ENCODE measurements at regions not wholly inside any gene's neighbourhood (a gene's known extent, or its start where the extent isn't known, plus 50 kb on each side); places are given as distances from the start of the nearest gene placed in this dataset.

DNA sequence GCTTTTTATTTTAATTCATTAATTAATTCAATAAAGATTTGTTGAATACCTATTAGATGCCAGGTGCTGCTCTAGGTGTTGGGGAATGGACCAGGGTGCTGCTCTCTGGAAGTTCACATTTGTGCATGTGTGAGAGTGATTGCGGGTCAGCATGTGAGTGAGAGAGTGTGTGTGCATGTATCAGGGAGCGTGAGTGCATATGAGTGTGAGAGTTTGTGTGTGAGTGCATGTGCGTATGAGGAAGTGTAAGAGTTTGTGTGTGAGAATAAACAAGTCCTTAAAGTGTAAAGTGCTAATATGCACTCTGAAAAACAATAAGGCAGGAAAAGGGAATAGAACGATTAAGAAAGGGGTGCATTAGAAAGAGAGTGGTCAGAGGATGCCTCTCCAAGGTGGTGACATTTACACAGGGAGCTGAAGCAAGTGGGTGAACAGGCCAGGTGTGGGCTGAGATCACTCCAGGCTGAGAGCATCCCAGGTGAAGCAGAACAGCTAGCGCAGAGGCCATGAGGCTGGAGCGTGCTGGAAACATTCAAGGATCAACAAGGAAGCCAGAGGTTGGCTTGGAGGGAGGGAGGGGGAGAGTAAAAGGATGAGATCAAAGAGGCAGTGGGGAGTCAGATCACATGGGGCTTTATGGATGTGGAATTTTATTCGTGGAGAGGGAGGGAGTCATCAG is 50.5 kb upstream of the SLC1A4 start:
- Histone ChIP-seq H3K27me3 (no peaks in the 10 kb centered on the region), H3K36me3 (no peaks in the 10 kb centered on the region), H3K27ac (no peak overlapping the region), H3K9me3 (no peaks in the 10 kb centered on the region), H3K4me3 (no peak overlapping the region), H3K4me1 (peaks cover 0 to 4% (median under 1%) of the 10 kb centered on the region in 4 donors)
- no peak for DNase-seq
- TF ChIP-seq EP300 (IDR thresholded peaks at IDR 0.05) (no peak), POLR2AphosphoS5 (IDR thresholded peaks at IDR 0.05) (no peak)
- intact Hi-C loops (cut with DNase I) = no loop called here
- 70 to 80% methylated on average over 7 of the region's 7 CpGs for WGBS, 2 donors

DNA sequence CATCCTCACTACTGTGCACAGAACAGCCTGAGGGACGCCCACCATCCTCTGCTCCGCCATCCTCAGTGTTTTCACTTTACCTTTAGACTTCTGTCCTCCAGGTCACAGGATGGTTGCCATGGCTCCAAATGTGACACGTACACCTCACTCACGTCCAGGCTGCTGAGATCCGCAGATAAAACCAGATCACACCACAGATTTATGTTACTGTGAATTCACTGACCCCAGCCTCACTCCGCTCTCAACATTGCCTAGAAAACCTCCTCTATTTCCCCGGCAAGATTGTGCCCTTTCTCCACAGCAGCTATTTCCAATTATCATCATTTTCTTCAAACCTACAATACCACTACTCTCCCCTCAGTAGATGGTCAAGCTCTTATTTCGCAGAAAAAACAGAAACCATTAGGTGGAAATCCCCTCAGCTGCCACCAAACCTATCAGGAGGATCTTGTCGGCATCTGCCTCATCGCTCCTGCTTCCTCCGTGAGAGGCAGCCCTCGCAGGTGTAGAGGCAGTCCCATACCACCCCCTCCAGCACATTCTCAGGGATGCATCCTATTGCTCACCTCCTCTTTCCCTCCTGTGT is 49.8 kb upstream of the SLC1A4 start:
- H3K4me3 ChIP-seq = no peak overlapping the region
- no peak for DNase-seq
- no peaks in the 10 kb centered on the region for H3K36me3 ChIP-seq
- H3K9me3 ChIP-seq = no peaks in the 10 kb centered on the region
- 67 to 86% methylated on average over 12 of the region's 12 CpGs for WGBS, 2 donors
- TF ChIP-seq POLR2AphosphoS5 (IDR thresholded peaks at IDR 0.05) (no peak), EP300 (IDR thresholded peaks at IDR 0.05) (no peak), POLR2A (IDR thresholded peaks at IDR 0.05) (no peak)
- TF ChIP-seq, protein P1, sequence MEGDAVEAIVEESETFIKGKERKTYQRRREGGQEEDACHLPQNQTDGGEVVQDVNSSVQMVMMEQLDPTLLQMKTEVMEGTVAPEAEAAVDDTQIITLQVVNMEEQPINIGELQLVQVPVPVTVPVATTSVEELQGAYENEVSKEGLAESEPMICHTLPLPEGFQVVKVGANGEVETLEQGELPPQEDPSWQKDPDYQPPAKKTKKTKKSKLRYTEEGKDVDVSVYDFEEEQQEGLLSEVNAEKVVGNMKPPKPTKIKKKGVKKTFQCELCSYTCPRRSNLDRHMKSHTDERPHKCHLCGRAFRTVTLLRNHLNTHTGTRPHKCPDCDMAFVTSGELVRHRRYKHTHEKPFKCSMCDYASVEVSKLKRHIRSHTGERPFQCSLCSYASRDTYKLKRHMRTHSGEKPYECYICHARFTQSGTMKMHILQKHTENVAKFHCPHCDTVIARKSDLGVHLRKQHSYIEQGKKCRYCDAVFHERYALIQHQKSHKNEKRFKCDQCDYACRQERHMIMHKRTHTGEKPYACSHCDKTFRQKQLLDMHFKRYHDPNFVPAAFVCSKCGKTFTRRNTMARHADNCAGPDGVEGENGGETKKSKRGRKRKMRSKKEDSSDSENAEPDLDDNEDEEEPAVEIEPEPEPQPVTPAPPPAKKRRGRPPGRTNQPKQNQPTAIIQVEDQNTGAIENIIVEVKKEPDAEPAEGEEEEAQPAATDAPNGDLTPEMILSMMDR (IDR thresholded peaks at IDR 0.05) = no peak
- H3K4me1 ChIP-seq = peaks cover 0 to 11% (median 2%) of the 10 kb centered on the region in 4 donors
- H3K27me3 ChIP-seq = no peaks in the 10 kb centered on the region
- intact Hi-C loops (cut with DNase I) = no loop called here
- H3K27ac ChIP-seq = no peak overlapping the region

Small RNAs in the stretch of these regions (small RNA-seq; reads per million reads assigned to genes)
- gene RF00019 = 0 reads per million in 3 donors
- gene RN7SL211P = 0 reads per million in 3 donors
- 0 reads per million in 3 donors for gene RN7SL341P

Measured in sigmoid colon (tissue), 6 donors.